GM18867 (cell line): ENCODE measurements at regions not wholly inside any gene's neighbourhood (a gene's known extent, or its start where the extent isn't known, plus 50 kb on each side); places are given as distances from the start of the nearest gene placed in this dataset.
"Not testable (repeated sequence)": the region's sequence is repeated elsewhere in the genome, so short reads cannot be mapped to it uniquely, and the experiment has no call there.

ENCODE experiments used
- ATAC-seq: cut with Tn5 transposase; IDR thresholded peaks from one replicate; pipeline ENCODE4 v1.9.1; 2021; ENCODE audit warnings: mild to moderate bottlenecking, moderate library complexity; ENCODE audit not compliant: unreplicated experiment

DNA sequence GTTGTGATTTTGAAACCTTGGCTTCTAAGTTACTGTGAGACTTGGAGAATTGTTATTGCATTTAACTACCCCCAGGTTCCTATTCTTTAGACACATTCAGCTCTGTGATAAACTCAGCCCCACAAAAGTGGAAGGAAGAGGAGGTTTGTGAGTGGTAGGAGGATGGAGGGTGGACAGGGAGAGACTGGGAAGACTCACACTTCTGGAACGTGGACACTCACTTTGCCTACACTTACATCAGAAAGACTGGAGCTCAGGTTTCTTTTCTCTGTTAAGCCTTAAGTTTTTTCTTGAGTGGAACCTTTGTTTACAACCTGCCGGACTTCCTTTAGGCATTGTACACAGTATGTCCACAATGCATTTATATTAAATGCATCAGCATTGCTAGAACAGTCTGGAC lies 99.0 kb downstream of the AREG start:
- ATAC-seq, result no peak

- ATAC-seq, result no peak
These were observed 99.9 kb downstream of the AREG start for GRCh38 chr4:74544655-74545361.

GRCh38 chr4:74545448-74545847 lies 100.5 kb downstream of the AREG start:
- no peak for ATAC-seq

DNA sequence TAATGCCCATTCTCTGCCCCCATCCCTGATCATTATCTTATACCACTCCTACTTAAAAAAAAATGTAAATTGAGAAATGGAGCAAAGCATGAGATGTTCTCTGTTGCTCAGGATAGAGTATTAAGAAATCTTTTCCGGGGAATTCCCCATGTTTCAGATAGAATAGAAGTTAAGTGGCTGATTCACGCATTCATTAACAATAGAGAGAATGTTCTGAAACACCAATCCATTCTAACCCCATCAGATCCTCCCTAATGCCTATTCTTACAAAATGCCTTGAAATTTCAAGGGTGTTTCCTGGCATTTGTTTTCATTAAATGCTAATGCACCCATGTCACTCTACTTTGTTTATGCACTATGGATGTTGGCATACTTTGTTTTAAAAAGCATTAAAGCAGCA lies 101.1 kb downstream of the AREG start:
- no peak for ATAC-seq

GRCh38 chr4:74547042-74547441 lies 102.1 kb downstream of the AREG start:
- ATAC-seq, result no peak

DNA sequence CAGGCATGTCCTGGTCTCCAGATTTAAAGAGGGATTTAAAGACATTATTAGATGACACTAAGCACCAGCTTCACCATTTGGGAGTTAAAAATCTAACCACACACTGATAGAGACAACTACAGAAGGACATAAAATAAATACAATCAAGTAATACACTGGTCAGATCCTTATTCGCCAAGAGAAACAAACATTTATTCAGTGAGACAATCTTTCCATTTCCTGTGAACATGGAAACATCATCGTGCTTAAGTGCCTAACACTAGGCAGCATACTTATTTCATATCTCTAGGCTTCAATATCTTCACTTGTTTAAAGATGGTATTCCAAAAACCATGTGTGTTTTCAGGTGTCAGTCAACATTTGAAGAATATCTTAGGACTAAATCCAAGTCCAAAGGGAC lies 103.6 kb downstream of the AREG start:
- no peak for ATAC-seq

DNA sequence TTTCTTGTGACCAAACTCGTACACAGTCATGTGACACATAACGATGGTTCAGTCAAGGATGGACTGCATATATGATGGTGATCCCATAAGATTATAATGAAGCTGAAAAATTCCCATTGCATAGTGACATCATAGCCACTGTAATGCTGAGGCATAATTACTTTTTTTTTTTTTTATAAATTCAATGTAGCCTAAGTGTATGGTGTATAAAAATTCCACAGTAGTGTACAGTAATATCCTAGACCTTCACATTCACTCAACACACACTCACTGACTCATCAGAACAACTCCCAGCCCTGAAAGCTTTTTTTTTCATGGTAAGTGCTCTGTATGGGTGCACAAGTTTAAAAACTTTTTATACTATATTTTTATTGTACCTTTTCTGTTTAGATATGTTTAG lies 105.0 kb downstream of the AREG start:
- no peak for ATAC-seq

DNA sequence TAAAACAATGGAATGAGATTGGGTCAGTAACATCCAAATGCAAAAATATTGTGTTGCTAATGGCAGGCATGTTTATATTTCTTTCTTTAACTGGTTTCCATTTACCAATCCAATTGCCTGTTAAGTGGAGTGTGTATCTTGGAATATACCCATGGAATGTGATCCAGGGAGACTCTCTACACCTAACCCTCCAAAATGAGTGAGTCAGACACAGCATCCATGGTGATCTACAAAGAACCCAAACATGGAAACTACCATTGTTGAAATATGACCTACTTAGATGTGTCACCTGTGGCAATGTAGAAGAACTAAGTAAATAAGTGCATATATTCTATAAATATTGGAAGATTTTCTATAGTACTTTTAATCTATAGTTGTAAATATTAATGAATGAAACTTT lies 110.3 kb downstream of the AREG start:
- no peak for ATAC-seq

DNA sequence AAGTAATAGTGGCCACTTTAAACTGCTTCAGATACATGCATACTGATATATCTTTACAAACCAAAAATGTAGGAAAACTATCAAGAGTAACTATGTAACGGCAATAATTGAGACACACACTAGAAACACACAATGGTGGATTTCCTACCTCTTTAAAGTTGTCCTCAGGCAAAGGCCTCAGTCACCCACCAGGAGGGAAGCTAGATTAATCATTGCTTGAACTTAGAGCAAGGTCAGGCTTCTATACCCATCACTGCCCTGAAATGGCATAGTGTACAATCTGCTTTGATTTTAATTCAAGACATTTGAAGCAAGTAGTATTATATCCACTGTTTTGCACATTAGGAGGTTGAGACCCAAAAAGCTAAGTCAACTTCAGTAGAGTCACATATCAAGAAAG lies 110.9 kb downstream of the AREG start:
- no peak for ATAC-seq

DNA sequence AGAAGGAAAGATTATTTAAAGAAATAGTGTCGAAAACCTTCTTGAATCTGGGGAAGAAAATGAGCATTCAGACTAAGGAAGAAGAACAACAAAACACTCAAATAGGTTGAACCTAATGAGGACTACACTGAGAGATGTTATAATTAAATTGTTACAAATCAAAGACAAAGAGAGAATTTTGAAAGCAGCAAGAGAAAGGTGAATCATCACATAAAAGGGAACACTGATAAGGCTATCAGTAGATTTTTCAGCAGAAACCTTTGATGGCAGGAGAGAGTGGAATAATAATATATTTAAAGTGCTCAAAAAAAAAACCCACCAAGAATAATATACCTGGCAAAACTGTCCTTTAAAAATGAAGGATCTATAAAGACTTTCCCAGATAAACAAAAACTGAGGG lies 114.9 kb downstream of the AREG start:
- no peak for ATAC-seq

GRCh38 chr4:74567981-74568380 lies 123.0 kb downstream of the AREG start:
- no peak for ATAC-seq

GRCh38 chr4:74570095-74570494 lies 125.2 kb downstream of the AREG start:
- ATAC-seq, result no peak

DNA sequence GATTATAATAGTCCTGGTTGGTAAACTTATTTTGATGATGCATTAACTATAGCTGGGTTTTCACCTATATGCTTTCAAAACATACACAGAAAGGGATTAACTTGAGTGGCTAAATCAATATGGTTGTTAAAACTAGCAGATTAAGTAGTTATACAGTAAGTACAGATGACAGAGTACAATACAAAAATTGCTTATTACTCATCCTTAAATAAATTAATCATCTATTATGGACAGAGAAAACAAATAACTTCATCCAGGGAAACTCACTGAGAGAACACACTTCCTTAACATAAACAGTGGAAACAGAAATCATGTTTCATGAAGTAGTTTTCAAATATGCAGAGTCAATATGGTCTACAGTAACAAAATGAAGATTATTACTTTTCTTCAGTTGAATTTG lies 133.4 kb downstream of the AREG start:
- no peak for ATAC-seq

DNA sequence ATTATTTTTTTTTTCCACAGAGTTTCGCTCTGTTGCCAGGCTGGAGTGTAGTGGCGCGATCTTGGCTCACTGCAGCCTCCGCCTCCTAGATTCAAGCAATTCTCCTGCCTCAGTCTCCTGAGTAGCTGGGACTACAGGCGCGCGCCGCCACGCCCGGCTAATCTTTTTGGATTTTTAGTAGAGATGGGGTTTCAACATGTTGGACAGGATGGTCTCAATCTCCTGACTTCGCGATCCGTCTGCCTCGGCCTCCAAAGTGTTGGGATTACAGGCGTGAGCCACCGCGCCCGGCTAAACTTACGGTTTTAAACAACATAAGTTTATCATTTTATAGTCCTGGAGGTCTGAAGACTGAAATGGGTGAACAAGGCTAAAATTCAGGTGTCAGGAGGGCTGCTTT lies 133.9 kb downstream of the AREG start:
- ATAC-seq, result not testable (repeated sequence)

- ATAC-seq, result no peak
These were observed 138.3 kb downstream of the AREG start for GRCh38 chr4:74583089-74583700.

DNA sequence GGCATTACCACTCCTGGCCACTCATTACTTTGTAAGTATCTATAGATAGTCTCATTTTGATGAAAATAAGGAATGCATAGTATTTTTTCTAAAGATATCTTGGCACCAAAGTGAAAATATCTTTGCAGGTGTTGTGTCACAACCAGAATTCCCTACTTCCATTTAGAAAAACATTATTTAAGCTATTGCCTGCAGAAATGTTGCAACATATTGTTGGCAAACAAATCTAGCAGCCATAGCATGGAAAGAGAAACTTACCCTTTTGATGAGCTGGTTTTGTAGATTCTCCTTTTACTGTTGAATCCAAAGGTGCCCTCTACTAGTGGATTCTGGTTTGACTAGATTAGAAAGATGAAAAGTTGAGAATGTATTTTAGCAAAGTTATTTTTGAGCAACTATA lies 138.8 kb downstream of the AREG start:
- ATAC-seq, result no peak

DNA sequence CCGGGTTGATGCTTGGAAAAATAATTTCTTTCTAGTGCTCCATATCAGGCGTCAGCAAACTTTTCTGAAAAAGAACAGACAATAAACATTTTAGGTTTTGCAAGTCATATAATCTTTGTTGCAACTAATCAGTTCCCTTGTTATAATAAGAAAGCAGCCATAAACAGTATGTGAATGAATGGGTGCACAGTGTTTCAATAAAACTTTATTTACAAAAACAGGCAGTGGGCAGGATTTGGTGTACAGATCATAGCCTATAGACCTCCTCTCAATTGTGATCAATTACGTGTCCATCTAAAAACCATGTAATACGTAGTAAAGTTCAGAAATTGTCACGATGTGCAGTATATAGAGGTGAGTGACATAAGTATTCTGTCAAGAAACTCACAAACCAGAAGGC lies 143.4 kb downstream of the AREG start:
- no peak for ATAC-seq

DNA sequence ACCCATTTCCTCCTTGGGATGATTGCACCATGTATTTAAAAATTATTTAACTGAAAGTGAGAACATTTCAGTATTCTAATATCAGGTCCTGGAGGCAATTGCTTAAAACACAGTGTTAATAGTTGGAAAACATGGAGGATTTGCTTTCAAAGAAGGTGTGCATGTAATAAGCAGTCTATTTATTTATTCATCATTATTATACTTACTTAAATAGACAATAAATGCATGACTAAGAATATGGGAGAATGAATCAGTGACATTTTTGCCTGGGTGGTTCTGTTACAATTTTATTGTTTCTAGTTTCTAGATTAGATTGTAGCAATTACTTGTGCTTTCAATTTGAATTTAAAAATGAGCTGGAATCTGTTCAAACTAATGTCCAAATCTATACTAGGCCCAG lies 145.5 kb downstream of the AREG start:
- no peak for ATAC-seq

DNA sequence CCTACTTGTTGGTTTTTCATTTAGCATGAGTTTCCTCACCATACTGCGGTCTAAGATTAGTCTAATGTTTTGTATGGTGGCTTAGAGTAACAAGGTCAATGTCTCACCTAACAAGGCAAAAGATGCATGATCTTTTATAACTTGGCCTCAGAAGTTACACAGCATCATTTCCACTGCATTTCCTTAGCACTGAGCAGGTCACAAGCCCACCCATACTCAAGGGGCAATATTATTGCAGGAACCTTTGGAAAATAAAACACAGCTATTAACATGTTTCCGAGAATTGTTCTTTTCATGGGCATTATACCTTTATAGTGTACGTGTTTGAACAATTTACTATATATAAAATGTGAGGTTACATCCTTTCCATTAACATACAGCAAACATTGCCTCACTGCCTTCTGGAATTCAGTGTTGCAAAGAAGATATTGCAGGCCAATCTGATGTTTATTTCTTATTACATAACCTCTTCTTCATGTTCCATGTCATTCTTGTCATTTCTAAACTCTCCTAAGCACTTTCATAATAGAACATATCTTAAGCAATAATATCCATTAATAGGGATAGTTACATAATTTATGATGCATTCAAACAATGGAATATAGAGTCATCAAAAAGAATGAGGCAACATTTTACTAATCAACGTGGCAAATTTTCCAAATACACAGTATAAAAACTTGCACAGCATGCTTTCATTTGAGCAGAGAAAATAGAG lies 153.8 kb downstream of the AREG start:
- ATAC-seq, result no peak

- no peak for ATAC-seq
These were observed 158.2 kb downstream of the AREG start for GRCh38 chr4:74603186-74603585.

DNA sequence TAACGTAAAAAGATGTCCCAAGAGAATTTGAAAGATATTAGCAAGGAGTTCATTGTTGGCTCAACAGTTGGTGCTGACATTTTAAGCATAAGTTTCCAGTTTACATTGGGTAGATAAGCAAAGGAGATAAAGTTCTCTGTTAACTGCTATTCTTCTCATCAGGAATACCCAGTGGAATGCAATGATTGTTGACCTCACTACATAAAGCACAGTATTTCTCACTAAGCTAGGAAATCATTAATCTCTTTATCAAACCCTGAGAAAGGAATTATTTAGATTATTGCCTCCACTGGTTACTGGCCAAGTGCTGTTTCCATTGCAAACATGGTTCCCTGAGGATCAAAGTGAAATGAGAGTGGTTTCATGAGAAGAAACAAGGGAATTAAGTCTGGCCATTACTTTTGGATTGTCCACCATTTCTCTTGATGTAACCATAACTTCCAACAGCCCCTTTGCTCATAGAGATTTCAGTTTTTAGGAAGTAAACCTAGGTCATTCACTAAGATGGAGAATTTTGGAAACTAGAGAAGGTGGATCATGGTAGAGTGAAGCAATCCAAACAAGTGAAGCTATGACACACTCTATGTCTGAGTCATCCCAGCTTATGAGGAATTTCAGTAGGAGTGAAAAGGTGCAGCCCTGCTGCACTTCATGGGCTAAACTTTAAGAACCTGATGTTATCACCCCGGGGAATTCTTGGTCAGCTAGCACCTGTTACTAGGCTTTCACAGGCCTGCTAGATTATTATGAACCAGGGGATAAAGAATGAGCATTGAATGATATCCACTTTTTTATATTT lies 163.4 kb downstream of the AREG start:
- no peak for ATAC-seq

GRCh38 chr4:74610491-74610890 lies 165.6 kb downstream of the AREG start:
- no peak for ATAC-seq
